Fibroblast of lung (primary cell): ENCODE measurements at regions not wholly inside any gene's neighbourhood (a gene's known extent, or its start where the extent isn't known, plus 50 kb on each side); places are given as distances from the start of the nearest gene placed in this dataset.

ENCODE experiments used
- EZH2 ChIP-seq: IDR thresholded peaks from 2 replicates; pipeline ENCODE4 v1.5.1; 2012; ENCODE audit warnings: low read length, control low read depth, mild to moderate bottlenecking; ENCODE audit errors: missing control alignments
- TF ChIP-seq, protein P1 (sequence below), 2 donors: IDR thresholded peaks in 1 of 2; conservative IDR thresholded peaks in 1 of 2; 1 replicate in 1 of 2; 2 replicates in 1 of 2; pipeline ENCODE4 v1.5.1; 2011 to 2012; ENCODE audit warnings: low read length in 2 of 2, control low read depth in 1 of 2, inconsistent platforms in 1 of 2, low read depth in 1 of 2, mild to moderate bottlenecking in 1 of 2

DNA sequence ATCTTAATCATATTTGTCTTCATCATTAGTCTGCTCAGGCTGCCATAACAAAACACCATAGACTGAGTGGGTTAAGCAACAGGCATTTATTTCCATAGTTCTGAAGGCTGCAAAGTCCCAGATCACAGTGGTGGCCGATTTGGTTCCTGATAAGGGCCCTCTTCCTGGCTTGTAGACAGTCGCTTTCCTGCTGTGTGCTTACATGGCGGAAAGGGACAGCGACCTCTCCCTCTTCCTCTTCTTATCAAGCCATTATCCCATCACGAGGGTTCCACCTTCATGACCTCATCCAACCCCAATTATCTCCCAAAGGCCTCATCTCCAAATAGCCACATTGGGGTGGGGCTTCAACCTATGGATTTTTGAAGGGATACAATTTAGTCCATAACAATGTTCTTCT lies 84.0 kb downstream of the LYZL1 start:
- TF ChIP-seq, protein P1, sequence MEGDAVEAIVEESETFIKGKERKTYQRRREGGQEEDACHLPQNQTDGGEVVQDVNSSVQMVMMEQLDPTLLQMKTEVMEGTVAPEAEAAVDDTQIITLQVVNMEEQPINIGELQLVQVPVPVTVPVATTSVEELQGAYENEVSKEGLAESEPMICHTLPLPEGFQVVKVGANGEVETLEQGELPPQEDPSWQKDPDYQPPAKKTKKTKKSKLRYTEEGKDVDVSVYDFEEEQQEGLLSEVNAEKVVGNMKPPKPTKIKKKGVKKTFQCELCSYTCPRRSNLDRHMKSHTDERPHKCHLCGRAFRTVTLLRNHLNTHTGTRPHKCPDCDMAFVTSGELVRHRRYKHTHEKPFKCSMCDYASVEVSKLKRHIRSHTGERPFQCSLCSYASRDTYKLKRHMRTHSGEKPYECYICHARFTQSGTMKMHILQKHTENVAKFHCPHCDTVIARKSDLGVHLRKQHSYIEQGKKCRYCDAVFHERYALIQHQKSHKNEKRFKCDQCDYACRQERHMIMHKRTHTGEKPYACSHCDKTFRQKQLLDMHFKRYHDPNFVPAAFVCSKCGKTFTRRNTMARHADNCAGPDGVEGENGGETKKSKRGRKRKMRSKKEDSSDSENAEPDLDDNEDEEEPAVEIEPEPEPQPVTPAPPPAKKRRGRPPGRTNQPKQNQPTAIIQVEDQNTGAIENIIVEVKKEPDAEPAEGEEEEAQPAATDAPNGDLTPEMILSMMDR (conservative IDR thresholded peaks at IDR 0.05 in 1 of 2, IDR thresholded peaks at IDR 0.05 in 1 of 2; ENCODE audit: low read depth in 1 of 2, low read length in 2 of 2): no peak
- TF ChIP-seq EZH2: no peak
